GM23338 (cell line): ENCODE measurements at regions not wholly inside any gene's neighbourhood (a gene's known extent, or its start where the extent isn't known, plus 50 kb on each side); places are given as distances from the start of the nearest gene placed in this dataset.

Experiments
- ATAC-seq: fragments of 200-7000 bp; cut with Tn5 transposase; 3 replicates; pipeline ENCODE4 v1.9.1; 2020
- DNase-seq: peaks from one replicate; pipeline ENCODE4 v3.0.0-alpha.2; 2015; ENCODE audit warnings: low spot score
- H2AFZ ChIP-seq: fragments of 200-600 bp; sonication (generic); 2 replicates; pipeline ENCODE4 v1.8.0; 2016; ENCODE audit warnings: antibody characterized with exemption, mild to moderate bottlenecking, moderate library complexity
- H3F3A ChIP-seq: fragments of 200-600 bp; sonication (generic); replicated peaks from 2 replicates; pipeline ENCODE4 v1.8.0; 2017; ENCODE audit warnings: antibody characterized with exemption, mixed run types, low read depth
- H3K27ac ChIP-seq: fragments of 200-600 bp; sonication (generic); 2 replicates; pipeline ENCODE4 v1.6.1; 2016; ENCODE audit warnings: low read depth
- H3K27me3 ChIP-seq: fragments of 200-600 bp; sonication (generic); 2 replicates; pipeline ENCODE4 v1.8.0; 2016; ENCODE audit warnings: mild to moderate bottlenecking, mixed run types, moderate library complexity; ENCODE audit not compliant: insufficient read depth
- H3K36me3 ChIP-seq: fragments of 200-600 bp; sonication (generic); 2 replicates; pipeline ENCODE4 v1.8.0; 2016; ENCODE audit warnings: mild to moderate bottlenecking; ENCODE audit not compliant: insufficient read depth
- H3K4me1 ChIP-seq: fragments of 200-600 bp; sonication (generic); 2 replicates; pipeline ENCODE4 v1.8.0; 2016; ENCODE audit warnings: mild to moderate bottlenecking, moderate library complexity; ENCODE audit not compliant: insufficient read depth
- H3K4me2 ChIP-seq: fragments of 200-600 bp; sonication (generic); 2 replicates; pipeline ENCODE4 v1.7.1; 2017; ENCODE audit warnings: mixed run types
- H3K4me3 ChIP-seq: fragments of 200-600 bp; sonication (generic); 2 replicates; pipeline ENCODE4 v1.6.1; 2016; ENCODE audit warnings: mixed run types
- H3K79me2 ChIP-seq: fragments of 200-600 bp; sonication (generic); replicated peaks from 2 replicates; pipeline ENCODE4 v1.8.0; 2017; ENCODE audit warnings: mild to moderate bottlenecking; ENCODE audit not compliant: insufficient read depth
- H3K9me2 ChIP-seq: fragments of 200-600 bp; sonication (generic); 2 replicates; pipeline ENCODE4 v1.8.0; 2017; ENCODE audit not compliant: insufficient read depth
- H4K20me1 ChIP-seq: fragments of 200-600 bp; sonication (generic); replicated peaks from 2 replicates; pipeline ENCODE4 v1.8.0; 2017; ENCODE audit warnings: mild to moderate bottlenecking; ENCODE audit not compliant: insufficient read depth
- H3K27ac Mint-ChIP-seq: 2 replicates; pipeline ENCODE4 v1.8.0; 2020; ENCODE audit warnings: inconsistent platforms, mild to moderate bottlenecking, moderate library complexity, mixed read lengths
- H3K27me3 Mint-ChIP-seq: 3 replicates; pipeline ENCODE4 v1.8.0; 2022; ENCODE audit warnings: low read depth, mild to moderate bottlenecking, moderate library complexity, mixed read lengths, inconsistent platforms; ENCODE audit not compliant: insufficient read depth, poor library complexity
- H3K36me3 Mint-ChIP-seq: 3 replicates; pipeline ENCODE4 v1.8.0; 2021; ENCODE audit warnings: low read depth, mild to moderate bottlenecking, inconsistent platforms, moderate library complexity, mixed read lengths
- H3K4me1 Mint-ChIP-seq: 3 replicates; pipeline ENCODE4 v1.8.0; 2020; ENCODE audit warnings: mild to moderate bottlenecking, inconsistent platforms, mixed read lengths
- H3K4me3 Mint-ChIP-seq: 3 replicates; pipeline ENCODE4 v1.8.0; 2021; ENCODE audit warnings: moderate library complexity, mild to moderate bottlenecking, inconsistent platforms, mixed read lengths
- H3K9me3 Mint-ChIP-seq: 3 replicates; pipeline ENCODE4 v1.8.0; 2020; ENCODE audit warnings: moderate library complexity, mild to moderate bottlenecking, inconsistent platforms, mixed read lengths
- CREB1 ChIP-seq: fragments of 250-450 bp; sonication (Bioruptor Pico); IDR thresholded peaks from 2 replicates; pipeline ENCODE4 v1.5.0; 2020; ENCODE audit warnings: low read depth, mild to moderate bottlenecking, moderate library complexity
- ETS1 ChIP-seq: IDR thresholded peaks from 2 replicates; pipeline ENCODE4 v1.6.1; 2016; ENCODE audit warnings: antibody characterized with exemption
- EZH2phosphoT487 ChIP-seq: fragments of 200-600 bp; sonication (generic); IDR thresholded peaks from one replicate; pipeline ENCODE4 v1.8.1; 2018; ENCODE audit warnings: antibody characterized with exemption; ENCODE audit not compliant: unreplicated experiment
- ZNF114 ChIP-seq: fragments of 250-450 bp; sonication (Bioruptor Pico); IDR thresholded peaks from 2 replicates; pipeline ENCODE4 v1.5.0; 2020; ENCODE audit warnings: mild to moderate bottlenecking, moderate library complexity
- TF ChIP-seq, protein P1 (sequence below): fragments of 250-450 bp; sonication (Bioruptor Pico); IDR thresholded peaks from 2 replicates; pipeline ENCODE4 v1.5.0; 2020; ENCODE audit warnings: mild to moderate bottlenecking, moderate library complexity

GRCh38 chr10:120131183-120131582 is 238.7 kb downstream of the SEC23IP start (continued):
- TF ChIP-seq, protein P1, sequence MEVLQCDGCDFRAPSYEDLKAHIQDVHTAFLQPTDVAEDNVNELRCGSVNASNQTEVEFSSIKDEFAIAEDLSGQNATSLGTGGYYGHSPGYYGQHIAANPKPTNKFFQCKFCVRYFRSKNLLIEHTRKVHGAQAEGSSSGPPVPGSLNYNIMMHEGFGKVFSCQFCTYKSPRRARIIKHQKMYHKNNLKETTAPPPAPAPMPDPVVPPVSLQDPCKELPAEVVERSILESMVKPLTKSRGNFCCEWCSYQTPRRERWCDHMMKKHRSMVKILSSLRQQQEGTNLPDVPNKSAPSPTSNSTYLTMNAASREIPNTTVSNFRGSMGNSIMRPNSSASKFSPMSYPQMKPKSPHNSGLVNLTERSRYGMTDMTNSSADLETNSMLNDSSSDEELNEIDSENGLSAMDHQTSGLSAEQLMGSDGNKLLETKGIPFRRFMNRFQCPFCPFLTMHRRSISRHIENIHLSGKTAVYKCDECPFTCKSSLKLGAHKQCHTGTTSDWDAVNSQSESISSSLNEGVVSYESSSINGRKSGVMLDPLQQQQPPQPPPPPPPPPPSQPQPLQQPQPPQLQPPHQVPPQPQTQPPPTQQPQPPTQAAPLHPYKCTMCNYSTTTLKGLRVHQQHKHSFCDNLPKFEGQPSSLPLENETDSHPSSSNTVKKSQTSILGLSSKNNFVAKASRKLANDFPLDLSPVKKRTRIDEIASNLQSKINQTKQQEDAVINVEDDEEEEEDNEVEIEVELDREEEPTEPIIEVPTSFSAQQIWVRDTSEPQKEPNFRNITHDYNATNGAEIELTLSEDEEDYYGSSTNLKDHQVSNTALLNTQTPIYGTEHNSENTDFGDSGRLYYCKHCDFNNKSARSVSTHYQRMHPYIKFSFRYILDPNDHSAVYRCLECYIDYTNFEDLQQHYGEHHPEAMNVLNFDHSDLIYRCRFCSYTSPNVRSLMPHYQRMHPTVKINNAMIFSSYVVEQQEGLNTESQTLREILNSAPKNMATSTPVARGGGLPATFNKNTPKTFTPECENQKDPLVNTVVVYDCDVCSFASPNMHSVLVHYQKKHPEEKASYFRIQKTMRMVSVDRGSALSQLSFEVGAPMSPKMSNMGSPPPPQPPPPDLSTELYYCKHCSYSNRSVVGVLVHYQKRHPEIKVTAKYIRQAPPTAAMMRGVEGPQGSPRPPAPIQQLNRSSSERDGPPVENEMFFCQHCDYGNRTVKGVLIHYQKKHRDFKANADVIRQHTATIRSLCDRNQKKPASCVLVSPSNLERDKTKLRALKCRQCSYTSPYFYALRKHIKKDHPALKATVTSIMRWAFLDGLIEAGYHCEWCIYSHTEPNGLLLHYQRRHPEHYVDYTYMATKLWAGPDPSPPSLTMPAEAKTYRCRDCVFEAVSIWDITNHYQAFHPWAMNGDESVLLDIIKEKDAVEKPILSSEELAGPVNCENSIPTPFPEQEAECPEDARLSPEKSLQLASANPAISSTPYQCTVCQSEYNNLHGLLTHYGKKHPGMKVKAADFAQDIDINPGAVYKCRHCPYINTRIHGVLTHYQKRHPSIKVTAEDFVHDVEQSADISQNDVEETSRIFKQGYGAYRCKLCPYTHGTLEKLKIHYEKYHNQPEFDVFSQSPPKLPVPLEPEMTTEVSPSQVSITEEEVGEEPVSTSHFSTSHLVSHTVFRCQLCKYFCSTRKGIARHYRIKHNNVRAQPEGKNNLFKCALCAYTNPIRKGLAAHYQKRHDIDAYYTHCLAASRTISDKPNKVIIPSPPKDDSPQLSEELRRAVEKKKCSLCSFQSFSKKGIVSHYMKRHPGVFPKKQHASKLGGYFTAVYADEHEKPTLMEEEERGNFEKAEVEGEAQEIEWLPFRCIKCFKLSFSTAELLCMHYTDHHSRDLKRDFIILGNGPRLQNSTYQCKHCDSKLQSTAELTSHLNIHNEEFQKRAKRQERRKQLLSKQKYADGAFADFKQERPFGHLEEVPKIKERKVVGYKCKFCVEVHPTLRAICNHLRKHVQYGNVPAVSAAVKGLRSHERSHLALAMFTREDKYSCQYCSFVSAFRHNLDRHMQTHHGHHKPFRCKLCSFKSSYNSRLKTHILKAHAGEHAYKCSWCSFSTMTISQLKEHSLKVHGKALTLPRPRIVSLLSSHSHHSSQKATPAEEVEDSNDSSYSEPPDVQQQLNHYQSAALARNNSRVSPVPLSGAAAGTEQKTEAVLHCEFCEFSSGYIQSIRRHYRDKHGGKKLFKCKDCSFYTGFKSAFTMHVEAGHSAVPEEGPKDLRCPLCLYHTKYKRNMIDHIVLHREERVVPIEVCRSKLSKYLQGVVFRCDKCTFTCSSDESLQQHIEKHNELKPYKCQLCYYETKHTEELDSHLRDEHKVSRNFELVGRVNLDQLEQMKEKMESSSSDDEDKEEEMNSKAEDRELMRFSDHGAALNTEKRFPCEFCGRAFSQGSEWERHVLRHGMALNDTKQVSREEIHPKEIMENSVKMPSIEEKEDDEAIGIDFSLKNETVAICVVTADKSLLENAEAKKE = peak; percentile 88

- H3K27me3 ChIP-seq = no peaks in the 10 kb centered on the region
- Mint-ChIP-seq H3K27me3 (peaks cover 4% of the 10 kb centered on the region), H3K4me1 (peaks cover 14% of the 10 kb centered on the region), H3K36me3 (no peaks in the 10 kb centered on the region), H3K27ac (no peak overlapping the region), H3K4me3 (no peak overlapping the region), H3K9me3 (no peaks in the 10 kb centered on the region)
- H3K4me1 ChIP-seq = peaks cover 4% of the 10 kb centered on the region; the same call in 1 of the 2 replicates
- no peaks in the 10 kb centered on the region for H3K36me3 ChIP-seq
- H3K79me2 ChIP-seq = no peaks in the 10 kb centered on the region
- no peaks in the 10 kb centered on the region for H4K20me1 ChIP-seq
- ATAC-seq (no peak), DNase-seq (no peak)
- H2AFZ ChIP-seq = no peak overlapping the region
- H3K4me2 ChIP-seq = no peak overlapping the region
- H3K27ac ChIP-seq = no peak overlapping the region
- H3F3A ChIP-seq = no peaks in the 10 kb centered on the region
- H3K4me3 ChIP-seq = no peak overlapping the region
- H3K9me2 ChIP-seq = peaks cover 2% of the 10 kb centered on the region; the same call in 1 of the 2 replicates
- TF ChIP-seq EZH2phosphoT487 = no peak
- no peak for TF ChIP-seq ZNF114 (CRISPR knock-in tag)
- TF ChIP-seq CREB1 = no peak
- TF ChIP-seq, protein P1 = no peak
- no peak for TF ChIP-seq ETS1
These were observed 240.3 kb downstream of the SEC23IP start for GRCh38 chr10:120132811-120133210.
